Tibial artery (tissue), 4 donors: ENCODE measurements at regions not wholly inside any gene's neighbourhood (a gene's known extent, or its start where the extent isn't known, plus 50 kb on each side); places are given as distances from the start of the nearest gene placed in this dataset.

Experiments
- DNase-seq, 2 donors: peaks; one replicate each; pipeline ENCODE4 v3.0.0-alpha.2; 2019
- H3K27ac ChIP-seq, 2 donors: fragments of 200-600 bp; sonication (generic) in 1 of 2; 1 replicate in 1 of 2; 2 replicates in 1 of 2; pipeline ENCODE4 v1.5.1; 2018 to 2019; ENCODE audit warnings: mild to moderate bottlenecking in 1 of 2
- H3K27me3 ChIP-seq, 2 donors: fragments of 200-600 bp; sonication (generic) in 1 of 2; one replicate each; pipeline versions ENCODE4 v1.5.1 to v1.6.0; 2016 to 2019
- H3K36me3 ChIP-seq, 3 donors: fragments of 200-600 bp; sonication (generic) in 2 of 3; one replicate each; pipeline ENCODE4 v1.5.1; 2016 to 2019; ENCODE audit warnings: mild to moderate bottlenecking in 2 of 3
- H3K4me1 ChIP-seq, 4 donors: fragments of 200-600 bp; sonication (generic) in 2 of 4; 1 replicate in 3 of 4; 2 replicates in 1 of 4; pipeline ENCODE4 v1.5.1; 2016 to 2019
- H3K4me3 ChIP-seq, 2 donors: fragments of 200-600 bp; sonication (generic) in 1 of 2; 1 replicate in 1 of 2; 2 replicates in 1 of 2; pipeline ENCODE4 v1.5.1; 2018 to 2019; ENCODE audit warnings: mild to moderate bottlenecking in 2 of 2
- H3K9me3 ChIP-seq, 3 donors: fragments of 200-600 bp; sonication (generic) in 1 of 3; one replicate each; pipeline ENCODE4 v1.5.1; 2016 to 2019
- intact Hi-C: fragments of 100-400 bp; cut with DNase I; formaldehyde crosslinking; loops from one replicate; pipeline ENCODE4 v1.15.0; 2023; ENCODE audit warnings: low total_unique reads
- TF ChIP-seq, protein P1 (sequence below), 2 experiments: fragments of 200-600 bp in 1 of 2; fragments of 450-650 bp in 1 of 2; IDR thresholded peaks; one replicate each; pipeline ENCODE4 v1.5.1; 2017 to 2019; ENCODE audit warnings: antibody characterized with exemption in 2 of 2, mild to moderate bottlenecking in 1 of 2, moderate library complexity in 1 of 2

DNA sequence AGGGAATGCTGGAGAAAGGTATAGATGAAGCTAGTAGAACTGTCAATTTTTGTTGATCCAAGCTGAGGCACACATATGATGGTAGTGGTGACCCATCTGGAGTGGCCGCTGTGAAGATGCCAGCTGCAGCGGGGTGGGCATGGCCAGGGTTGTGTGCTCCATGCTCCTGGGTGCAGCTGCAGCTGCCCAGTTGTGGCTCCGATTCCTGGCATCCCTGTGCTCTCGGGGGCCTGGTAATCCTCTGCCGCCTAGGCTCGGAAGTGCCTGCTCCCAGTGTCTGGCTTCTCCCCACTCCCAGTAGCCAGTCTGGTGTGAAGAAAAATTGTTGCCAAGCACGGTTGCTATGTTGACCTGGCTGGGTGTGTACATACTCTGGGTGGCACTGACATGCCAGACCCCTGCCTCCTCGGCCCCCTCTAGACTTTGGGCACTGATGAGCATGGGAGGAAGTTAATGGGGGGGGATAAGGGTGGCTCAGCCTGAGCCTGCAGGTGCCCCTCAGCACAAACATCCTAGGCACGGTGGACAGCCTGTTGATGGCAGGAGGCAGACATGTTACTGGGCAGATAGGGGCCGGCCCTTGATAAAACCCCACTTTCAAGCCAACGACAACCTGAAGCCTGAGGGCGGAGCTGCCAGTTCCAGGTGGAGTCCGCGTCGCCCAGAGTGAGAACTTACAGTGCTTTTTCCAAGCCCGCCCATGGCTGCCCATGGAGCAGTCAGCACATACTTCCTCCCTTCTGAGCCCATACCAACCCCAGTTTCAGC is 1400.7 kb downstream of the PCDH9 start:
- DNase-seq = no peak
- Histone ChIP-seq H3K4me1 (no peaks in the 10 kb centered on the region), H3K27ac (no peak overlapping the region), H3K27me3 (no peaks in the 10 kb centered on the region), H3K9me3 (no peaks in the 10 kb centered on the region), H3K4me3 (no peak overlapping the region), H3K36me3 (no peaks in the 10 kb centered on the region)
- TF ChIP-seq, protein P1, sequence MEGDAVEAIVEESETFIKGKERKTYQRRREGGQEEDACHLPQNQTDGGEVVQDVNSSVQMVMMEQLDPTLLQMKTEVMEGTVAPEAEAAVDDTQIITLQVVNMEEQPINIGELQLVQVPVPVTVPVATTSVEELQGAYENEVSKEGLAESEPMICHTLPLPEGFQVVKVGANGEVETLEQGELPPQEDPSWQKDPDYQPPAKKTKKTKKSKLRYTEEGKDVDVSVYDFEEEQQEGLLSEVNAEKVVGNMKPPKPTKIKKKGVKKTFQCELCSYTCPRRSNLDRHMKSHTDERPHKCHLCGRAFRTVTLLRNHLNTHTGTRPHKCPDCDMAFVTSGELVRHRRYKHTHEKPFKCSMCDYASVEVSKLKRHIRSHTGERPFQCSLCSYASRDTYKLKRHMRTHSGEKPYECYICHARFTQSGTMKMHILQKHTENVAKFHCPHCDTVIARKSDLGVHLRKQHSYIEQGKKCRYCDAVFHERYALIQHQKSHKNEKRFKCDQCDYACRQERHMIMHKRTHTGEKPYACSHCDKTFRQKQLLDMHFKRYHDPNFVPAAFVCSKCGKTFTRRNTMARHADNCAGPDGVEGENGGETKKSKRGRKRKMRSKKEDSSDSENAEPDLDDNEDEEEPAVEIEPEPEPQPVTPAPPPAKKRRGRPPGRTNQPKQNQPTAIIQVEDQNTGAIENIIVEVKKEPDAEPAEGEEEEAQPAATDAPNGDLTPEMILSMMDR (IDR thresholded peaks at IDR 0.05) = no peak
- intact Hi-C loops = no loop called here

DNA sequence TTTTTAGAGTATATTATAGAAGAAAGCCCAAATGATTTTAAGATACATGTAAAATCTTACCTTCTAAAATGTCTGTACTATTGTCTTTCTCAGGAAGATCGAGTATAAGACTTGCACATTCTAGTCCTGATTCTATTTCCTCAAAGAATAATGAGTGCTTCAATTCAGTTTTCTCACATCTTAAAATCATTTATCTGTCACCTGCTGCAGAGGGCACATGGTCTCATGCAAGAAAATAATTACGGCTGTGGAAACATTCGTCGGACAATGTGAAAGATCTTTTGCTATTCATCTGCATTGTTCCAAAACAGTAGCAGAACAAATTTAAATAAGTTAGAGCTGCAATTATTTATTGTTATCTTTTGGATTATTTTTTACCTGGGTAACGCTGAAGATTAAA is 1403.5 kb downstream of the PCDH9 start:
- Histone ChIP-seq H3K4me3 (no peak overlapping the region), H3K36me3 (no peaks in the 10 kb centered on the region), H3K27ac (no peak overlapping the region), H3K27me3 (no peaks in the 10 kb centered on the region), H3K4me1 (no peaks in the 10 kb centered on the region), H3K9me3 (no peaks in the 10 kb centered on the region)
- intact Hi-C loops = no loop called here
- no peak for DNase-seq
- TF ChIP-seq, protein P1 (IDR thresholded peaks at IDR 0.05) = no peak

DNA sequence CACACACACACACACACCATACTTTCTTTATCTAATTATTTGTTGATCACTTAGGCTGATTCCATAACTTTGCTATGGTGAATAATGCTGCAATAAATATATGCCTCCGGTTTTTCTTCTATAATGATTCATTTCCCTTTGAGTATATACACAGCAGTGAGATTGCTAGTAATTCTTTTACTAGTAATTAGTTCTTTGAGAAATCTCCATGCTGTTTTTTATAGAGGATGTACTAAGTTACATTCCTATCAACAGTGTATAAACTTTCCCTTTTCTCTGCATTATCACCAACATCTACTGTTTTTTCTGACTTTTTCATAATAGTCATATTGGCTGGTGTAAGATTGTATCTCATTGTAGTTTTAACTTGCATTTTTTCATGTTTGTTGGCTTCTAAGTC is 1405.1 kb downstream of the PCDH9 start:
- no peaks in the 10 kb centered on the region for H3K27me3 ChIP-seq
- DNase-seq = no peak
- intact Hi-C loops = no loop called here
- H3K4me1 ChIP-seq = no peaks in the 10 kb centered on the region
- H3K27ac ChIP-seq = no peak overlapping the region
- H3K36me3 ChIP-seq = no peaks in the 10 kb centered on the region
- no peaks in the 10 kb centered on the region for H3K9me3 ChIP-seq
- TF ChIP-seq, protein P1 (IDR thresholded peaks at IDR 0.05) = no peak
- no peak overlapping the region for H3K4me3 ChIP-seq

DNA sequence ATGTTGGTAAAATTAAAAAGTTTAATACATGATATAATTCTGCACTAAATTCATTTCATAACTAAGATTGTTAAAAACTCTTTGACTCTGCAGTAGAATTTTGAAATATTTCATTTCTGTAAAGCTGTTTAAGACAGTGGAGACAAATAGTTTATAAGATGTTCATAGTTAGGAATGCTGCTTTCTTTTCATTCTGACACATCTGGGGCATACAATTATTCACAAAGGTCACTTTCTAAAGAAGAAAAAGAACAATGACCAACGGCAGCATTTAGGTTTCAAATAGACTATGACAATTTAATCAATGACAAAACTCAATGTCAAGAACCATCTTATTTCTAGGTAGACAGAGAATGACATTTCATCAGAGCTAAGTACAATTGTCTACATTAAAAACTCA is 1422.1 kb downstream of the PCDH9 start:
- DNase-seq = no peak
- intact Hi-C loops = no loop called here
- TF ChIP-seq, protein P1 (IDR thresholded peaks at IDR 0.05) = no peak
- no peaks in the 10 kb centered on the region for H3K9me3 ChIP-seq
- no peaks in the 10 kb centered on the region for H3K36me3 ChIP-seq
- H3K27me3 ChIP-seq = no peaks in the 10 kb centered on the region
- H3K4me1 ChIP-seq = no peaks in the 10 kb centered on the region
- H3K4me3 ChIP-seq = no peak overlapping the region
- no peak overlapping the region for H3K27ac ChIP-seq

DNA sequence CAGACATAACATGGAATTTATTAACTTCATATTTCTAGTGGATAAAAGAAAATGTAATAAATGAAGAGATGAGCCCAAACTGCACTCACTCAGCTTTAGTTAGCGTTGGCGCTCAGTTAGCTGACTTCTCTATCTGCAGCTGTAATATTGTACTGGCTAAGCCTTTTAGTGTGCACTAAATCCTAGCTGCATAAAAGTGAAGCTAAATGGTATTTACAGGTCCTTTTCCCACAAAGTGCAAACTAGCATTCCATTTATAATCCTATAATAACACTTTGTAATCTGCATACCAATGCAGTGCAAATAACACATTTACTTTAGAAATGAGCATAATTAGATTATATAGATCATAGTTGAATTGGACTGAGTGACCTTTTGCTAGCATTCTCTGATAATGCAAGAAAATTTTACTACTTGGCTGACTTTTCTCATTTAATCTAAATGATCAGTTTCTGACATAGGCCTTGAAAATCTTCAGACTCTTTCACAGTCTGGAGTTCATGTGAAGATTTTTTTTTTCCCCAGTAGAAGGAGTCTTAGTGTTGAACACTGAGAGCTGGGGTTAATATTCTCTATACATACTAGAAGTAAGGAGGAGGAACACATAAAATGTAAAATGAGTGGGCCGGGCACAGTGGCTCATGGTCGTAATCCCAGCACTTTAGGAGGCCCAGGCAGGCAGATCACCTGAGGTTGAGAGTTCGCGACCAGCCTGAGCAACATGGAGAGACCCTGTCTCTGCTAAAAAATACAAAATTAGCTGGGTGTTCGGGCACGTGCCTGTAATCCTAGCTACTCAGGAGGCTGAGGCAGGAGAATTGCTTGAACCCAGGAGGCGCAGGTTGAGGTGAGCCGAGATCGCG is 1426.4 kb downstream of the PCDH9 start:
- DNase-seq = no peak
- no peak overlapping the region for H3K4me3 ChIP-seq
- no peak overlapping the region for H3K27ac ChIP-seq
- H3K36me3 ChIP-seq = no peaks in the 10 kb centered on the region
- H3K4me1 ChIP-seq = no peaks in the 10 kb centered on the region
- no peaks in the 10 kb centered on the region for H3K27me3 ChIP-seq
- TF ChIP-seq, protein P1 (IDR thresholded peaks at IDR 0.05) = no peak
- intact Hi-C loops = no loop called here
- H3K9me3 ChIP-seq = no peaks in the 10 kb centered on the region
